ENCODE measurements at regions not wholly inside any gene's neighbourhood (a gene's known extent, or its start where the extent isn't known, plus 50 kb on each side); places are given as distances from the start of the nearest gene placed in this dataset.

DNA sequence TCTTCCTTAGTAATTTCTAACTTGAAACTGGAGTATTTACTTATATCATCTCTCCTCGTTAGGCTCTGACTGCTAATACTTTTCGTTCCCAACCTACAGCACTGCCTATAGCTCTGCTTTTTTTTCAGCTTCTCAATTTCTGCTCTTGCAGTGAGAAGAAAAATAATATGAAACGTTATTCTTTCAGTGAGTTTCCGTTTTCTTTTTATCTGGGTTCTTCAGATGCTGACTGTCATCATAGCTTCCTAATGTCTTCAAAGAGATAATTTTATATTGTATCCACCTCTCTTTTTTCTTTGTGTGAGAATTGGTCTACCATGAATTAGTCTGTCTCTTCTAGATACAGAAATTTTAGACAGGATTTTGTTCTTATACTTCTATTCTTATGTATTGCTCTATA lies 454.9 kb downstream of the LMO7 start (continued):
- TF ChIP-seq, protein P1, sequence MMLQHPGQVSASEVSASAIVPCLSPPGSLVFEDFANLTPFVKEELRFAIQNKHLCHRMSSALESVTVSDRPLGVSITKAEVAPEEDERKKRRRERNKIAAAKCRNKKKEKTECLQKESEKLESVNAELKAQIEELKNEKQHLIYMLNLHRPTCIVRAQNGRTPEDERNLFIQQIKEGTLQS (IDR thresholded peaks at IDR 0.05): no peak
- TF ChIP-seq, protein P2, sequence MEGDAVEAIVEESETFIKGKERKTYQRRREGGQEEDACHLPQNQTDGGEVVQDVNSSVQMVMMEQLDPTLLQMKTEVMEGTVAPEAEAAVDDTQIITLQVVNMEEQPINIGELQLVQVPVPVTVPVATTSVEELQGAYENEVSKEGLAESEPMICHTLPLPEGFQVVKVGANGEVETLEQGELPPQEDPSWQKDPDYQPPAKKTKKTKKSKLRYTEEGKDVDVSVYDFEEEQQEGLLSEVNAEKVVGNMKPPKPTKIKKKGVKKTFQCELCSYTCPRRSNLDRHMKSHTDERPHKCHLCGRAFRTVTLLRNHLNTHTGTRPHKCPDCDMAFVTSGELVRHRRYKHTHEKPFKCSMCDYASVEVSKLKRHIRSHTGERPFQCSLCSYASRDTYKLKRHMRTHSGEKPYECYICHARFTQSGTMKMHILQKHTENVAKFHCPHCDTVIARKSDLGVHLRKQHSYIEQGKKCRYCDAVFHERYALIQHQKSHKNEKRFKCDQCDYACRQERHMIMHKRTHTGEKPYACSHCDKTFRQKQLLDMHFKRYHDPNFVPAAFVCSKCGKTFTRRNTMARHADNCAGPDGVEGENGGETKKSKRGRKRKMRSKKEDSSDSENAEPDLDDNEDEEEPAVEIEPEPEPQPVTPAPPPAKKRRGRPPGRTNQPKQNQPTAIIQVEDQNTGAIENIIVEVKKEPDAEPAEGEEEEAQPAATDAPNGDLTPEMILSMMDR (IDR thresholded peaks at IDR 0.05; ENCODE audit: low read depth, low read length, missing input control): no peak
- no peak for TF ChIP-seq RAD21 (IDR thresholded peaks at IDR 0.05)

DNA sequence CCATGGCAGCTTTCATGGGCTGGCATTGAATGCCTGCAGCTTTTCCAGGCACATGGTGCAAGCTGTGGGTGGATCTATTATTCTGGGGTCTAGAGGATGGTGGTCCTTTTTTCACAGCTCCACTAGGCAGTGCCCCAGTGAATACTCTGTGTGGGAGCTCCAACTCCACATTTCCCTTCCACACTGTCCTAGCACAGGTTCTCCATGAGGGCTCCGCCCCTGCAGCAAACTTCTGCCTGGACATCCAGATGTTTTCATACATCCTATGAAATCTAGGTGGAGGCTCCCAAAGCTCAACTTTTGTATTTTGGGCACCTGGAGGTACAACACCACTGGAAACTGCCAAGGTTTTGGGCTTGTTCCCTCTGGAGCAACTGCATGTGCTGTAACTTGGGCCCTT lies 450.6 kb downstream of the LMO7 start:
- Histone ChIP-seq H3K27ac (ENCODE audit: low read depth in 1 of 2, low read length in 2 of 2) (no peak overlapping the region), H3K4me3 (ENCODE audit: low read depth in 1 of 3, low read length in 3 of 3) (no peak overlapping the region), H3K9ac (ENCODE audit: low read depth in 1 of 2, low read length in 2 of 2) (no peak overlapping the region), H3K27me3 (ENCODE audit: control insufficient read depth in 4 of 4, insufficient read depth in 4 of 4, low read length in 3 of 4) (no peaks in the 10 kb centered on the region), H3K4me1 (ENCODE audit: control insufficient read depth in 4 of 4, insufficient read depth in 4 of 4, low read length in 3 of 4) (no peaks in the 10 kb centered on the region), H3K9me3 (ENCODE audit: control insufficient read depth in 4 of 4, low read length in 3 of 4) (peaks cover 0 to 10% (median 2%) of the 10 kb centered on the region in 4 donors), H3K36me3 (ENCODE audit: control insufficient read depth in 4 of 4, insufficient read depth in 3 of 4, low read depth in 1 of 4, low read length in 3 of 4) (no peaks in the 10 kb centered on the region)
- TF ChIP-seq HNF4A (conservative IDR thresholded peaks at IDR 0.05): no peak
- TF ChIP-seq, protein P3, sequence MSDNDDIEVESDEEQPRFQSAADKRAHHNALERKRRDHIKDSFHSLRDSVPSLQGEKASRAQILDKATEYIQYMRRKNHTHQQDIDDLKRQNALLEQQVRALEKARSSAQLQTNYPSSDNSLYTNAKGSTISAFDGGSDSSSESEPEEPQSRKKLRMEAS (IDR thresholded peaks at IDR 0.05): no peak
- TF ChIP-seq, protein P4, sequence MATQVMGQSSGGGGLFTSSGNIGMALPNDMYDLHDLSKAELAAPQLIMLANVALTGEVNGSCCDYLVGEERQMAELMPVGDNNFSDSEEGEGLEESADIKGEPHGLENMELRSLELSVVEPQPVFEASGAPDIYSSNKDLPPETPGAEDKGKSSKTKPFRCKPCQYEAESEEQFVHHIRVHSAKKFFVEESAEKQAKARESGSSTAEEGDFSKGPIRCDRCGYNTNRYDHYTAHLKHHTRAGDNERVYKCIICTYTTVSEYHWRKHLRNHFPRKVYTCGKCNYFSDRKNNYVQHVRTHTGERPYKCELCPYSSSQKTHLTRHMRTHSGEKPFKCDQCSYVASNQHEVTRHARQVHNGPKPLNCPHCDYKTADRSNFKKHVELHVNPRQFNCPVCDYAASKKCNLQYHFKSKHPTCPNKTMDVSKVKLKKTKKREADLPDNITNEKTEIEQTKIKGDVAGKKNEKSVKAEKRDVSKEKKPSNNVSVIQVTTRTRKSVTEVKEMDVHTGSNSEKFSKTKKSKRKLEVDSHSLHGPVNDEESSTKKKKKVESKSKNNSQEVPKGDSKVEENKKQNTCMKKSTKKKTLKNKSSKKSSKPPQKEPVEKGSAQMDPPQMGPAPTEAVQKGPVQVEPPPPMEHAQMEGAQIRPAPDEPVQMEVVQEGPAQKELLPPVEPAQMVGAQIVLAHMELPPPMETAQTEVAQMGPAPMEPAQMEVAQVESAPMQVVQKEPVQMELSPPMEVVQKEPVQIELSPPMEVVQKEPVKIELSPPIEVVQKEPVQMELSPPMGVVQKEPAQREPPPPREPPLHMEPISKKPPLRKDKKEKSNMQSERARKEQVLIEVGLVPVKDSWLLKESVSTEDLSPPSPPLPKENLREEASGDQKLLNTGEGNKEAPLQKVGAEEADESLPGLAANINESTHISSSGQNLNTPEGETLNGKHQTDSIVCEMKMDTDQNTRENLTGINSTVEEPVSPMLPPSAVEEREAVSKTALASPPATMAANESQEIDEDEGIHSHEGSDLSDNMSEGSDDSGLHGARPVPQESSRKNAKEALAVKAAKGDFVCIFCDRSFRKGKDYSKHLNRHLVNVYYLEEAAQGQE (IDR thresholded peaks at IDR 0.05): no peak
- TF ChIP-seq RXRA (IDR thresholded peaks at IDR 0.05): no peak
- no peak for TF ChIP-seq RAD21 (IDR thresholded peaks at IDR 0.05)
- TF ChIP-seq, protein P1 (IDR thresholded peaks at IDR 0.05): no peak
- no peak for TF ChIP-seq JUND (IDR thresholded peaks at IDR 0.05)
- TF ChIP-seq, protein P2 (IDR thresholded peaks at IDR 0.05; ENCODE audit: low read depth, low read length, missing input control): no peak
- TF ChIP-seq FOXA2 (IDR thresholded peaks at IDR 0.05): no peak
- no peak for TF ChIP-seq SP1 (IDR thresholded peaks at IDR 0.05)
- 84% methylated on average over 1 of the region's 1 CpG for WGBS
- DNase-seq (ENCODE audit: low spot score): no peak

DNA sequence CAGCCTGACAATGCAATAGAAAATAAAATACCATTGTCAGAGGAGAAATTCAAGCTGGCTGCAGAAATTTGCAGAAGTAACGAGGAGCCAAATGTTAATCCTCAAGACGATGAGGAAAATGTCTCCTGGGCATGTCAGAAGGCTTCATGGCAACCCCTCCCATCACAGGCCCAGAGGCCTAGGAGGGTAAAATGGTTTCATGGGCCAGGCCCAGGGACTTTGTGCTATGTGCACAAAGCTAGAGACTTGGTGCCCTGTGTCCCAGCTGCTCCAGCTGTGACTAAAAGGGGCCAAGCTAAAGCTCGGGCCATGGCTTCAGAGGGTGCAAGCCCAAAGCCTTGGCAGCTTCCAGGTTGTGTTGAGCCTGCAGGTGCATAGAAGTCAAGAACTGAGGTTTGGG lies 431.7 kb downstream of the LMO7 start:
- H3K36me3 ChIP-seq (ENCODE audit: control insufficient read depth in 4 of 4, insufficient read depth in 3 of 4, low read depth in 1 of 4, low read length in 3 of 4): no peaks in the 10 kb centered on the region
- H3K9ac ChIP-seq (ENCODE audit: low read depth in 1 of 2, low read length in 2 of 2): no peak overlapping the region
- no peaks in the 10 kb centered on the region for H3K4me1 ChIP-seq (ENCODE audit: control insufficient read depth in 4 of 4, insufficient read depth in 4 of 4, low read length in 3 of 4)
- 69% methylated on average over 3 of the region's 3 CpGs for WGBS
- H3K27ac ChIP-seq (ENCODE audit: low read depth in 1 of 2, low read length in 2 of 2): no peak overlapping the region
- no peak for DNase-seq (ENCODE audit: low spot score)
- H3K9me3 ChIP-seq (ENCODE audit: control insufficient read depth in 4 of 4, low read length in 3 of 4): peaks cover 0 to 10% (median 2%) of the 10 kb centered on the region in 4 donors
- H3K27me3 ChIP-seq (ENCODE audit: control insufficient read depth in 4 of 4, insufficient read depth in 4 of 4, low read length in 3 of 4): no peaks in the 10 kb centered on the region
- no peak overlapping the region for H3K4me3 ChIP-seq (ENCODE audit: low read depth in 1 of 3, low read length in 3 of 3)
- TF ChIP-seq, protein P3 (IDR thresholded peaks at IDR 0.05): no peak
- no peak for TF ChIP-seq NR2F2 (IDR thresholded peaks at IDR 0.05)
- no peak for TF ChIP-seq HNF4G (IDR thresholded peaks at IDR 0.05)
- TF ChIP-seq TAF1 (conservative IDR thresholded peaks at IDR 0.05): no peak
- TF ChIP-seq RXRA (IDR thresholded peaks at IDR 0.05): no peak
- no peak for TF ChIP-seq EGR1 (IDR thresholded peaks at IDR 0.05; ENCODE audit: low read depth in 2 of 2)
- TF ChIP-seq JUND (IDR thresholded peaks at IDR 0.05): no peak
- TF ChIP-seq, protein P5, sequence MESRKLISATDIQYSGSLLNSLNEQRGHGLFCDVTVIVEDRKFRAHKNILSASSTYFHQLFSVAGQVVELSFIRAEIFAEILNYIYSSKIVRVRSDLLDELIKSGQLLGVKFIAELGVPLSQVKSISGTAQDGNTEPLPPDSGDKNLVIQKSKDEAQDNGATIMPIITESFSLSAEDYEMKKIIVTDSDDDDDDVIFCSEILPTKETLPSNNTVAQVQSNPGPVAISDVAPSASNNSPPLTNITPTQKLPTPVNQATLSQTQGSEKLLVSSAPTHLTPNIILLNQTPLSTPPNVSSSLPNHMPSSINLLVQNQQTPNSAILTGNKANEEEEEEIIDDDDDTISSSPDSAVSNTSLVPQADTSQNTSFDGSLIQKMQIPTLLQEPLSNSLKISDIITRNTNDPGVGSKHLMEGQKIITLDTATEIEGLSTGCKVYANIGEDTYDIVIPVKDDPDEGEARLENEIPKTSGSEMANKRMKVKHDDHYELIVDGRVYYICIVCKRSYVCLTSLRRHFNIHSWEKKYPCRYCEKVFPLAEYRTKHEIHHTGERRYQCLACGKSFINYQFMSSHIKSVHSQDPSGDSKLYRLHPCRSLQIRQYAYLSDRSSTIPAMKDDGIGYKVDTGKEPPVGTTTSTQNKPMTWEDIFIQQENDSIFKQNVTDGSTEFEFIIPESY (IDR thresholded peaks at IDR 0.05): no peak
- TF ChIP-seq RAD21 (IDR thresholded peaks at IDR 0.05): no peak
- TF ChIP-seq FOXA1 (IDR thresholded peaks at IDR 0.05): no peak
- TF ChIP-seq, protein P1 (IDR thresholded peaks at IDR 0.05): no peak

Data from liver (tissue), 8 donors.